Fibroblast of mammary gland (primary cell): ENCODE measurements at regions not wholly inside any gene's neighbourhood (a gene's known extent, or its start where the extent isn't known, plus 50 kb on each side); places are given as distances from the start of the nearest gene placed in this dataset.

Experiments
- DNase-seq: peaks from one replicate; pipeline ENCODE4 v3.0.0-alpha.2; 2010; ENCODE audit warnings: low read depth
- H3K4me3 ChIP-seq: 2 replicates; pipeline ENCODE4 v1.5.1; 2011; ENCODE audit warnings: low read depth, mild to moderate bottlenecking, low read length, moderate library complexity; ENCODE audit not compliant: control insufficient read depth
- CTCF ChIP-seq: conservative IDR thresholded peaks from 2 replicates; pipeline ENCODE4 v1.5.1; 2011; ENCODE audit warnings: low read depth, low read length, inconsistent platforms; ENCODE audit not compliant: control insufficient read depth, insufficient read depth

- DNase-seq: no peak
- no peak overlapping the region for H3K4me3 ChIP-seq
- TF ChIP-seq CTCF: no peak
Measured at GRCh38 chr3:103685939-103686338, 1251.1 kb downstream of the ZPLD1 start.

GRCh38 chr3:103690536-103690935 is 1255.7 kb downstream of the ZPLD1 start:
- H3K4me3 ChIP-seq: no peak overlapping the region
- no peak for DNase-seq
- TF ChIP-seq CTCF: no peak

DNA sequence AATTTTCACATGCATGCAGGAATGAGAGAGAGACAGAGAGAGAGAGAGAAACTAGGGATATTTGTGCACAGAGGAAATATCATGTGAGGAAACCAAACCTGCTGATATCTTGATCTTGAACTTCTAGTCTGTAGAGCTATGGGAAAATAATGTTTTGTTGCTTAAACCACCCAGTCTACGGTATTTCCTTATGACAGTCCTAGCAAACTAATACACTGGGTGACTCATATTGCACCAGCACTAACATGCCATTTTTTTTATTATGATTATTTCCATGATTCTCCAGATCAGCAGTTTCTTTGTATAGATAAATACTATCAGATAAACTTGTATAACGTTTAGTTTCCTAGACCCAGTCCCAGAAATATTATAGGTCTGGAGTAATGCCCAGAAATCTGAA is 1259.0 kb downstream of the ZPLD1 start:
- H3K4me3 ChIP-seq: no peak overlapping the region
- TF ChIP-seq CTCF: no peak
- no peak for DNase-seq

- no peak for DNase-seq
- no peak for TF ChIP-seq CTCF
- no peak overlapping the region for H3K4me3 ChIP-seq
Measured at GRCh38 chr3:103698646-103699045, 1263.8 kb downstream of the ZPLD1 start.

DNA sequence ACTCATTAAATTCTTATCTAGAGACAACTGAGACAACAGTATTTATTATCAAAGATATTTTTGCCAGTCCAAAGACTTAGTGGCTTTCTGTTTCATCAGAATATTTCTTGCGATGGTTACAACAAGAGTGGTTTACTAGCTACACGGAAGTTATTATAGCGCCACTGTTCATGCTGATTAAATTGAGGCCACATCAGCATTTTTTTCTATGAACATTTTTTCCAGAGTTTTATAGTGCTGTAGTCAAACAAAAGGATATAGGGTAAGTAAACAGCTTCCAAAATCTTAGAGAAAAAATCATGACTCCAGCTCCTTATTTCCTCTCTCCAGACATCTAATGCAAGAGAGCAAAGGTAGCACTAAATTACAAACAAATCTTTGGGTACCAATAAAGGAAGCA is 1264.4 kb downstream of the ZPLD1 start:
- DNase-seq: no peak
- no peak for TF ChIP-seq CTCF
- H3K4me3 ChIP-seq: no peak overlapping the region

DNA sequence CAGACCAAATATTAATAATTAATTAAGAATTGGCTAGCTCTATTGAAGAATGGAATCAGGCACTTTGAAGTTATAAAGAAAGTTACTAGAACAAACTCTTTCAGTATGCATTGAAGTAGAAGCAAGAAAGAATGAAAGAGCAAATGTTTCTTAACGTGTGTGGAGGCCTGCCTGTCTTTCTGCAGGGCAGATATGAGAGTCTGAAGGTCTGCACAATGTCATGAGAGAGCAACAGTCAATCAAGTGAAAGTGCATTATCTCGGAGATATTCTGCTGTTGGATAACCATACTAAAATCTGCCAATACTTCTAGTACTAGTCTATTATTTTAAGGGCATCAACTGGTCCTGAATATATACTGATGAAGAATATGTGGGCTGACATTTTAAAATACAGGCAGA is 1270.8 kb downstream of the ZPLD1 start:
- H3K4me3 ChIP-seq: no peak overlapping the region
- DNase-seq: no peak
- no peak for TF ChIP-seq CTCF

DNA sequence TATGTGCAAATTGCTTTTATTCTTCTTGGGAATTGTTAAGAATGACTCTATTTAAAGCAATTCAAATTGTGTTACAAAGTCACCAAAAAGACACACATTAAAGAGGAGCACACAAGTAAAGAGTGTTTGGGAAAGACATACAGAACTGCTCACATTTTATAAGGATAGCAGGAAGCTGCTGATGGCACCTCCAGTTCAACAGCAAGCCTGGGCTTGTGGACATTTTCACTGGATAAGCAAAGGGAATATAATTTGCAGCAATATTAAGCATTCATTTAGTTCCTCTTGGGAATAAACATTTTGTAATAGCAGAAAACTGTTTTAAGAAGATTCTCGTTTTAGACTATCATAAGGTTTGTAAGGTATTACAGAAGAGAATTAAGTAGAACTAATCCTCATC is 1271.9 kb downstream of the ZPLD1 start:
- TF ChIP-seq CTCF: no peak
- no peak overlapping the region for H3K4me3 ChIP-seq
- DNase-seq: no peak
